H1 (cell line): ENCODE measurements at regions not wholly inside any gene's neighbourhood (a gene's known extent, or its start where the extent isn't known, plus 50 kb on each side); places are given as distances from the start of the nearest gene placed in this dataset.

Experiments
- CTCF ChIA-PET: fragments of 300-600 bp; sonication (Branson Sonifier 250); formaldehyde crosslinking; loops from one replicate; lab custom pipeline; 2021; ENCODE audit not compliant: partially characterized antibody; lab: Charles Lee
- POLR2A ChIA-PET: fragments of 300-600 bp; sonication (Branson Sonifier 250); formaldehyde crosslinking; loops from one replicate; lab custom pipeline; 2021; ENCODE audit warnings: inconsistent platforms; ENCODE audit not compliant: partially characterized antibody; lab: Charles Lee
- DNase-seq, 2 experiments: peaks; one replicate each; pipeline versions ENCODE4 v3.0.0 to v3.0.0-alpha.2; 2010 to 2022; ENCODE audit warnings: low spot score in 2 of 2, low read depth in 1 of 2, mixed read lengths in 1 of 2
- FAIRE-seq: peaks from 2 replicates; lab custom pipeline; 2011; peaks lifted over from hg19 to GRCh38; lab: Jason Lieb, UNC
- H2AFZ ChIP-seq: 2 replicates; pipeline ENCODE4 v1.8.1; 2012; ENCODE audit warnings: low read length, inconsistent platforms
- H2AK5ac ChIP-seq: 2 replicates; pipeline ENCODE4 v1.6.1; 2013; ENCODE audit warnings: low read depth, low read length
- H2BK120ac ChIP-seq: replicated peaks from 2 replicates; pipeline ENCODE3; 2013; ENCODE audit warnings: low read depth, low read length, inconsistent platforms
- H2BK12ac ChIP-seq: 2 replicates; pipeline ENCODE4 v1.6.1; 2013; ENCODE audit warnings: low read depth, low read length
- H2BK15ac ChIP-seq: 2 replicates; pipeline ENCODE4 v1.6.1; 2013; ENCODE audit warnings: low read length
- H2BK20ac ChIP-seq: 2 replicates; pipeline ENCODE4 v1.6.1; 2013; ENCODE audit warnings: low read length
- H2BK5ac ChIP-seq: 2 replicates; pipeline ENCODE4 v1.6.1; 2013; ENCODE audit warnings: low read depth, low read length
- H3K14ac ChIP-seq: 2 replicates; pipeline ENCODE4 v1.6.1; 2013; ENCODE audit warnings: inconsistent platforms; ENCODE audit not compliant: insufficient read length
- H3K18ac ChIP-seq: 2 replicates; pipeline ENCODE4 v1.6.1; 2013; ENCODE audit warnings: low read length; ENCODE audit errors: extremely low read depth
- H3K23ac ChIP-seq: 2 replicates; pipeline ENCODE4 v1.6.1; 2013; ENCODE audit warnings: inconsistent platforms; ENCODE audit not compliant: insufficient read length
- H3K23me2 ChIP-seq: 2 replicates; pipeline ENCODE4 v1.6.1; 2013; ENCODE audit warnings: low read depth, low read length
- H3K27ac ChIP-seq: 2 replicates; pipeline ENCODE4 v1.6.1; 2011; ENCODE audit warnings: low read depth, low read length, inconsistent platforms
- H3K27me3 ChIP-seq, 4 experiments: replicated peaks in 1 of 4; 1 replicate in 1 of 4; 2 replicates in 3 of 4; pipeline versions ENCODE4 v1.6.1 to v1.8.1; 2011 to 2013; ENCODE audit warnings: low read length in 3 of 4, mild to moderate bottlenecking in 3 of 4, inconsistent platforms in 2 of 4, mixed read lengths in 2 of 4, moderate library complexity in 1 of 4; ENCODE audit not compliant: control insufficient read depth in 3 of 4, insufficient read depth in 3 of 4; ENCODE audit errors: extremely low read depth in 1 of 4
- H3K36me3 ChIP-seq, 4 experiments: 2 replicates each; pipeline versions ENCODE4 v1.6.1 to v1.8.1; 2011 to 2013; ENCODE audit warnings: mild to moderate bottlenecking in 4 of 4, low read length in 3 of 4, moderate library complexity in 2 of 4, control low read depth in 1 of 4, inconsistent platforms in 1 of 4; ENCODE audit not compliant: insufficient read depth in 4 of 4, control insufficient read depth in 2 of 4
- H3K4ac ChIP-seq: replicated peaks from 2 replicates; pipeline ENCODE3; 2013; ENCODE audit warnings: low read length, low read depth, mixed read lengths, inconsistent platforms; ENCODE audit not compliant: insufficient read length
- H3K4me1 ChIP-seq, 4 experiments: replicated peaks in 1 of 4; 1 replicate in 1 of 4; 2 replicates in 3 of 4; pipeline versions ENCODE4 v1.6.1 to v1.8.1; 2011 to 2013; ENCODE audit warnings: low read length in 3 of 4, inconsistent platforms in 2 of 4, mixed read lengths in 1 of 4; ENCODE audit not compliant: insufficient read depth in 4 of 4, control insufficient read depth in 3 of 4
- H3K4me2 ChIP-seq, 2 experiments: 2 replicates each; pipeline versions ENCODE4 v1.6.1 to v1.8.1; 2011 to 2013; ENCODE audit warnings: low read depth in 2 of 2, low read length in 2 of 2, control low read depth in 1 of 2, inconsistent platforms in 1 of 2, mild to moderate bottlenecking in 1 of 2; ENCODE audit not compliant: insufficient read depth in 1 of 2
- H3K4me3 ChIP-seq, 4 experiments: fragments of 200-600, 300-600 bp in 1 of 4; sonication (generic), shearing (Covaris generic), sonication (Bioruptor Twin) in 1 of 4; 2 replicates each; pipeline versions ENCODE4 v1.5.1 to v1.8.1; 2011 to 2016; ENCODE audit warnings: low read length in 4 of 4, low read depth in 3 of 4, control low read depth in 2 of 4, inconsistent platforms in 2 of 4, mild to moderate bottlenecking in 2 of 4, mixed read lengths in 1 of 4, moderate library complexity in 1 of 4; ENCODE audit not compliant: insufficient read depth in 2 of 4; ENCODE audit errors: extremely low read depth in 1 of 4
- H3K56ac ChIP-seq: replicated peaks from 2 replicates; pipeline ENCODE3; 2013; ENCODE audit warnings: low read depth, mild to moderate bottlenecking, mixed read lengths, low read length, inconsistent platforms; ENCODE audit not compliant: insufficient read length
- H3K79me1 ChIP-seq: 2 replicates; pipeline ENCODE4 v1.6.1; 2013; ENCODE audit warnings: low read depth, low read length, control low read depth
- H3K79me2 ChIP-seq, 2 experiments: 2 replicates each; pipeline versions ENCODE4 v1.6.1 to v1.8.1; 2012 to 2013; ENCODE audit warnings: low read length in 2 of 2, mild to moderate bottlenecking in 2 of 2, inconsistent platforms in 1 of 2; ENCODE audit not compliant: insufficient read depth in 2 of 2, control insufficient read depth in 1 of 2
- H3K9ac ChIP-seq, 4 experiments: replicated peaks in 1 of 4; 1 replicate in 1 of 4; 2 replicates in 3 of 4; pipeline versions ENCODE4 v1.6.1 to v1.8.1; 2011 to 2013; ENCODE audit warnings: low read depth in 3 of 4, low read length in 3 of 4, control low read depth in 2 of 4, mild to moderate bottlenecking in 2 of 4, moderate library complexity in 2 of 4, inconsistent platforms in 1 of 4; ENCODE audit errors: extremely low read depth in 1 of 4
- H3K9me3 ChIP-seq, 2 experiments: 2 replicates each; pipeline versions ENCODE4 v1.6.1 to v1.8.1; 2012 to 2013; ENCODE audit warnings: mild to moderate bottlenecking in 2 of 2, moderate library complexity in 2 of 2, control low read depth in 1 of 2, inconsistent platforms in 1 of 2, low read depth in 1 of 2, low read length in 1 of 2, mixed read lengths in 1 of 2; ENCODE audit not compliant: insufficient read depth in 2 of 2
- H4K20me1 ChIP-seq, 2 experiments: replicated peaks in 1 of 2; 2 replicates each; pipeline versions ENCODE3 to v1.8.1; 2011 to 2013; ENCODE audit warnings: inconsistent platforms in 2 of 2, low read length in 2 of 2, mild to moderate bottlenecking in 1 of 2; ENCODE audit not compliant: insufficient read depth in 2 of 2, control insufficient read depth in 1 of 2
- H4K5ac ChIP-seq: 2 replicates; pipeline ENCODE4 v1.6.1; 2013; ENCODE audit warnings: low read length, low read depth, mixed read lengths, inconsistent platforms; ENCODE audit not compliant: insufficient read length
- H4K8ac ChIP-seq: 2 replicates; pipeline ENCODE4 v1.8.0; 2013; ENCODE audit warnings: mild to moderate bottlenecking, moderate library complexity, low read length, inconsistent platforms; ENCODE audit not compliant: insufficient read depth; ENCODE audit errors: extremely low read depth
- H4K91ac ChIP-seq: replicated peaks from 2 replicates; pipeline ENCODE3; 2013; ENCODE audit warnings: low read length, mixed read lengths, inconsistent platforms; ENCODE audit not compliant: insufficient read length
- ASH2L ChIP-seq: fragments of 200-600, 300-600 bp; sonication (generic); IDR thresholded peaks from one replicate; pipeline ENCODE4 v1.7.1; 2017; ENCODE audit warnings: low read length
- WGBS, 2 experiments: shearing (Covaris generic) in 1 of 2; methylation state at CpG; one replicate each; pipeline versions ENCODE4 v1.1.6 to v1.1.7; 2013 to 2015; ENCODE audit warnings: low lambda C conversion rate in 2 of 2, mixed read lengths in 2 of 2, inconsistent platforms in 1 of 2, low coverage in 1 of 2, missing lambda C conversion rate in 1 of 2; ENCODE audit not compliant: insufficient replicate concordance in 2 of 2, insufficient coverage in 1 of 2, insufficient read length in 1 of 2; ENCODE audit errors: extremely low coverage in 1 of 2, missing lambda C conversion rate in 1 of 2; 5-methylcytosine and 5-hydroxymethylcytosine counted together

- no peaks in the 10 kb centered on the region for H3K79me2 ChIP-seq
- H3K4me1 ChIP-seq = peaks cover 2 to 10% (median 6%) of the 10 kb centered on the region in 4 experiments; a peak in 6 of 7 replicates
- ChIA-PET POLR2A (interaction anchor here (1.0 kb wide), 1 partner anchor 35 kb away, joined by 5 read pairs; no protein-coding TSS in a partner anchor), CTCF (interaction anchor here (0.8 to 1.7 kb wide), 5 partner anchors 8 to 75 kb away, joined by 3 to 7 read pairs (median 4); no protein-coding TSS in a partner anchor)
- no peak overlapping the region for H2BK20ac ChIP-seq
- H3K27ac ChIP-seq = no peak overlapping the region
- no peak overlapping the region for H3K56ac ChIP-seq
- no peaks in the 10 kb centered on the region for H3K9me3 ChIP-seq
- H2AFZ ChIP-seq = no peak overlapping the region
- H2BK12ac ChIP-seq = no peak overlapping the region
- FAIRE-seq (no peak), DNase-seq (no peak)
- no peaks in the 10 kb centered on the region for H3K23me2 ChIP-seq
- H2AK5ac ChIP-seq = no peak overlapping the region
- H3K27me3 ChIP-seq = no peaks in the 10 kb centered on the region
- H2BK5ac ChIP-seq = no peak overlapping the region
- H3K36me3 ChIP-seq = no peaks in the 10 kb centered on the region
- no peak overlapping the region for H3K4me3 ChIP-seq
- no peak overlapping the region for H2BK120ac ChIP-seq
- no peak overlapping the region for H3K23ac ChIP-seq
- H4K5ac ChIP-seq = no peak overlapping the region
- no peak overlapping the region for H2BK15ac ChIP-seq
- WGBS, 2 experiments = 74% methylated on average over 6 of the region's 6 CpGs; no CpG with 5 or more reads in 1 of the 2 experiments
- H4K91ac ChIP-seq = no peak overlapping the region
- H3K79me1 ChIP-seq = no peaks in the 10 kb centered on the region; the same call in 1 of the 2 replicates
- no peaks in the 10 kb centered on the region for H4K20me1 ChIP-seq
- no peak overlapping the region for H3K4ac ChIP-seq
- H3K14ac ChIP-seq = no peak overlapping the region
- no peak overlapping the region for H4K8ac ChIP-seq
- no peak overlapping the region for H3K18ac ChIP-seq
- no peak overlapping the region for H3K9ac ChIP-seq
- no peak overlapping the region for H3K4me2 ChIP-seq
- TF ChIP-seq ASH2L = no peak
Observed at GRCh38 chr1:37399205-37399604, 75.2 kb upstream of the ZC3H12A start.
